OCI-LY7 (cell line): ENCODE measurements at regions not wholly inside any gene's neighbourhood (a gene's known extent, or its start where the extent isn't known, plus 50 kb on each side); places are given as distances from the start of the nearest gene placed in this dataset.

Source experiments
- EZH2phosphoT487 ChIP-seq: fragments of 200-600 bp; sonication (generic); IDR thresholded peaks from 2 replicates; pipeline ENCODE4 v1.6.1; 2018; ENCODE audit warnings: low read depth, borderline replicate concordance, mild to moderate bottlenecking, mixed run types, antibody characterized with exemption, low read length, moderate library complexity, mixed read lengths
- TF ChIP-seq, protein P1 (sequence below): fragments of 200-600 bp; sonication (generic); conservative IDR thresholded peaks from 2 replicates; pipeline ENCODE4 v1.5.1; 2014; ENCODE audit warnings: mild to moderate bottlenecking, antibody characterized with exemption, low read length, moderate library complexity, mixed read lengths

DNA sequence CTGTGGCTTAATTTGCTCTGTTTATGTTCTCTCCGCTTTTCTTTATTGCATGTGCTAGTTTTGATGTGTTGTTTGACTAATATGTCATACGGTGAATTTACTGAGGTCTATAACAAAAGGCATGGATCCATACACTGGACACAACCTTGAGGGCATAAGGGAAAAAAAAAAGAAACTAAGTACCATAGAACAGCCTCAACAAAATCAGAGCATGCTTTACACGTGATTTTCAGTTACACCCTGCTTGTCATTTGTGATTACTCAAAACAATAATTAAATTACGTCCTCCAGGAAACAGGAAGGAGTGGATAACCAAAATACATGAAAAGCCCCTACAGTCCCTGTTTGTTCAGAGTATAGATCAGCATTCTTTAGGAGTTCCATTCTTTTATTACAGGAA is 150.5 kb downstream of the CRPPA start:
- TF ChIP-seq, protein P1, sequence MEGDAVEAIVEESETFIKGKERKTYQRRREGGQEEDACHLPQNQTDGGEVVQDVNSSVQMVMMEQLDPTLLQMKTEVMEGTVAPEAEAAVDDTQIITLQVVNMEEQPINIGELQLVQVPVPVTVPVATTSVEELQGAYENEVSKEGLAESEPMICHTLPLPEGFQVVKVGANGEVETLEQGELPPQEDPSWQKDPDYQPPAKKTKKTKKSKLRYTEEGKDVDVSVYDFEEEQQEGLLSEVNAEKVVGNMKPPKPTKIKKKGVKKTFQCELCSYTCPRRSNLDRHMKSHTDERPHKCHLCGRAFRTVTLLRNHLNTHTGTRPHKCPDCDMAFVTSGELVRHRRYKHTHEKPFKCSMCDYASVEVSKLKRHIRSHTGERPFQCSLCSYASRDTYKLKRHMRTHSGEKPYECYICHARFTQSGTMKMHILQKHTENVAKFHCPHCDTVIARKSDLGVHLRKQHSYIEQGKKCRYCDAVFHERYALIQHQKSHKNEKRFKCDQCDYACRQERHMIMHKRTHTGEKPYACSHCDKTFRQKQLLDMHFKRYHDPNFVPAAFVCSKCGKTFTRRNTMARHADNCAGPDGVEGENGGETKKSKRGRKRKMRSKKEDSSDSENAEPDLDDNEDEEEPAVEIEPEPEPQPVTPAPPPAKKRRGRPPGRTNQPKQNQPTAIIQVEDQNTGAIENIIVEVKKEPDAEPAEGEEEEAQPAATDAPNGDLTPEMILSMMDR: no peak
- TF ChIP-seq EZH2phosphoT487: no peak
